H9 (cell line): ENCODE measurements at regions not wholly inside any gene's neighbourhood (a gene's known extent, or its start where the extent isn't known, plus 50 kb on each side); places are given as distances from the start of the nearest gene placed in this dataset.

Source experiments
- DNase-seq: peaks from one replicate; pipeline ENCODE4 v3.0.0-alpha.2; 2017
- H2AFZ ChIP-seq: one replicate; pipeline ENCODE4 v1.6.1; 2013; ENCODE audit warnings: mild to moderate bottlenecking, low read length, control low read depth, moderate library complexity
- H2AK5ac ChIP-seq: 2 replicates; pipeline ENCODE4 v1.6.1; 2013; ENCODE audit warnings: low read length, control low read depth, mixed read lengths; ENCODE audit not compliant: insufficient read length
- H2BK120ac ChIP-seq: one replicate; pipeline ENCODE4 v1.6.1; 2013; ENCODE audit warnings: low read depth, mild to moderate bottlenecking, low read length, control low read depth, inconsistent platforms; ENCODE audit not compliant: poor library complexity, severe bottlenecking
- H2BK12ac ChIP-seq: 2 replicates; pipeline ENCODE4 v1.6.1; 2013; ENCODE audit warnings: low read length, control low read depth, mixed read lengths, low read depth; ENCODE audit not compliant: insufficient read length
- H2BK15ac ChIP-seq: 2 replicates; pipeline ENCODE4 v1.6.1; 2013; ENCODE audit warnings: low read depth, low read length, control low read depth
- H2BK20ac ChIP-seq: one replicate; pipeline ENCODE4 v1.6.1; 2013; ENCODE audit warnings: low read depth, mild to moderate bottlenecking, low read length, control low read depth, inconsistent platforms; ENCODE audit not compliant: poor library complexity, severe bottlenecking
- H2BK5ac ChIP-seq: 2 replicates; pipeline ENCODE4 v1.6.1; 2013; ENCODE audit warnings: low read length, control low read depth, mixed read lengths; ENCODE audit not compliant: insufficient read length
- H3K14ac ChIP-seq: 2 replicates; pipeline ENCODE4 v1.6.1; 2013; ENCODE audit warnings: low read length, control low read depth; ENCODE audit not compliant: insufficient read depth
- H3K18ac ChIP-seq: 2 replicates; pipeline ENCODE4 v1.6.1; 2013; ENCODE audit warnings: low read depth, mild to moderate bottlenecking, mixed read lengths, low read length, control low read depth; ENCODE audit not compliant: insufficient read length
- H3K23ac ChIP-seq: 2 replicates; pipeline ENCODE4 v1.6.1; 2013; ENCODE audit warnings: low read length, control low read depth, mixed read lengths, low read depth; ENCODE audit not compliant: insufficient read length
- H3K23me2 ChIP-seq: 2 replicates; pipeline ENCODE4 v1.6.1; 2013; ENCODE audit warnings: low read depth, mild to moderate bottlenecking, mixed read lengths, low read length, control low read depth; ENCODE audit not compliant: insufficient read length, poor library complexity, severe bottlenecking
- H3K27ac ChIP-seq: 2 replicates; pipeline ENCODE4 v1.5.1; 2013; ENCODE audit warnings: low read length, control low read depth, mixed read lengths, low read depth; ENCODE audit not compliant: insufficient read length
- H3K27me3 ChIP-seq: 2 replicates; pipeline ENCODE4 v1.6.1; 2013; ENCODE audit warnings: low read length, control low read depth, inconsistent platforms; ENCODE audit not compliant: insufficient read depth
- H3K4ac ChIP-seq: 2 replicates; pipeline ENCODE4 v1.6.1; 2013; ENCODE audit warnings: low read depth, mild to moderate bottlenecking, control low read depth, inconsistent platforms, low read length, moderate library complexity
- H3K4me1 ChIP-seq: 2 replicates; pipeline ENCODE4 v1.6.1; 2013; ENCODE audit warnings: low read length, control low read depth, inconsistent platforms; ENCODE audit not compliant: insufficient read depth
- H3K4me2 ChIP-seq: 2 replicates; pipeline ENCODE4 v1.6.1; 2013; ENCODE audit warnings: low read length, control low read depth, mixed read lengths; ENCODE audit not compliant: insufficient read length, insufficient read depth
- H3K56ac ChIP-seq: 2 replicates; pipeline ENCODE4 v1.6.1; 2013; ENCODE audit warnings: low read depth, mild to moderate bottlenecking, mixed read lengths, low read length, control low read depth; ENCODE audit not compliant: insufficient read length
- H3K79me1 ChIP-seq: 2 replicates; pipeline ENCODE4 v1.6.1; 2013; ENCODE audit warnings: low read depth, mild to moderate bottlenecking, moderate library complexity, low read length, control low read depth, inconsistent platforms; ENCODE audit not compliant: insufficient read depth, poor library complexity, severe bottlenecking
- H3K79me2 ChIP-seq: 2 replicates; pipeline ENCODE4 v1.6.1; 2013; ENCODE audit warnings: low read length, control low read depth, inconsistent platforms; ENCODE audit not compliant: insufficient read depth
- H3K9ac ChIP-seq: 2 replicates; pipeline ENCODE4 v1.6.1; 2013; ENCODE audit warnings: low read length, control low read depth, mixed read lengths; ENCODE audit not compliant: insufficient read length; ENCODE audit errors: extremely low read depth
- H3K9me3 ChIP-seq: one replicate; pipeline ENCODE4 v1.6.1; 2013; ENCODE audit warnings: low read depth, low read length, inconsistent platforms; ENCODE audit not compliant: control insufficient read depth
- H3T11ph ChIP-seq: one replicate; pipeline ENCODE4 v1.6.1; 2013; ENCODE audit warnings: mild to moderate bottlenecking, low read length, control low read depth, inconsistent platforms
- H4K20me1 ChIP-seq: one replicate; pipeline ENCODE4 v1.6.1; 2013; ENCODE audit not compliant: control insufficient read depth, insufficient read length, insufficient read depth
- H4K5ac ChIP-seq: 2 replicates; pipeline ENCODE4 v1.6.1; 2013; ENCODE audit warnings: low read depth, mild to moderate bottlenecking, mixed read lengths, low read length, control low read depth; ENCODE audit not compliant: insufficient read length
- H4K8ac ChIP-seq: replicated peaks from 2 replicates; pipeline ENCODE4 v1.6.1; 2013; ENCODE audit warnings: low read length, control low read depth, mixed read lengths, low read depth; ENCODE audit not compliant: insufficient read length
- H4K91ac ChIP-seq: 2 replicates; pipeline ENCODE4 v1.6.1; 2013; ENCODE audit warnings: low read depth, mild to moderate bottlenecking, moderate library complexity, mixed read lengths, low read length, control low read depth; ENCODE audit not compliant: insufficient read length
- H3K27ac Mint-ChIP-seq, 3 experiments: 2 replicates in 2 of 3; 3 replicates in 1 of 3; pipeline ENCODE4 v1.8.0; 2020 to 2021; ENCODE audit warnings: mixed read lengths in 3 of 3, mild to moderate bottlenecking in 1 of 3, moderate library complexity in 1 of 3
- H3K27me3 Mint-ChIP-seq: 2 replicates; pipeline ENCODE4 v1.8.0; 2021; ENCODE audit warnings: low read depth, mild to moderate bottlenecking, moderate library complexity, mixed read lengths
- H3K36me3 Mint-ChIP-seq, 3 experiments: 2 replicates in 2 of 3; 3 replicates in 1 of 3; pipeline ENCODE4 v1.8.0; 2020 to 2021; ENCODE audit warnings: low read depth in 3 of 3, mixed read lengths in 3 of 3; ENCODE audit not compliant: insufficient read depth in 1 of 3
- H3K4me1 Mint-ChIP-seq, 2 experiments: 2 replicates each; pipeline ENCODE4 v1.8.0; 2020; ENCODE audit warnings: mixed read lengths in 2 of 2
- H3K4me3 Mint-ChIP-seq, 2 experiments: 2 replicates in 1 of 2; 3 replicates in 1 of 2; pipeline ENCODE4 v1.8.0; 2020 to 2021; ENCODE audit warnings: mild to moderate bottlenecking in 2 of 2, mixed read lengths in 2 of 2, moderate library complexity in 1 of 2
- H3K9me3 Mint-ChIP-seq, 2 experiments: 2 replicates in 1 of 2; 3 replicates in 1 of 2; pipeline ENCODE4 v1.8.0; 2020; ENCODE audit warnings: mild to moderate bottlenecking in 2 of 2, mixed read lengths in 2 of 2, moderate library complexity in 1 of 2
- CTCF ChIP-seq: fragments of 200-600 bp; sonication (generic); conservative IDR thresholded peaks from 3 replicates; pipeline ENCODE4 v1.8.0; 2021; ENCODE audit warnings: antibody characterized with exemption, mild to moderate bottlenecking
- WGBS: extraction: QIAGEN DNeasy Blood & Tissue Kit; methylation state at CpG from one replicate; pipeline ENCODE4 v1.1.7; 2013; ENCODE audit warnings: missing lambda C conversion rate, low lambda C conversion rate, mixed read lengths; ENCODE audit not compliant: insufficient read length; ENCODE audit errors: extremely low coverage; 5-methylcytosine and 5-hydroxymethylcytosine counted together

GRCh38 chr3:135582800-135583199 is 382.7 kb upstream of the PPP2R3A start:
- Histone ChIP-seq H2BK20ac (no peak overlapping the region), H3K18ac (no peak overlapping the region), H3K79me2 (no peaks in the 10 kb centered on the region), H2AK5ac (no peak overlapping the region), H2BK5ac (no peak overlapping the region), H3K4ac (no peak overlapping the region), H3K79me1 (no peaks in the 10 kb centered on the region), H3K4me1 (no peaks in the 10 kb centered on the region), H3K27ac (no peak overlapping the region), H3K56ac (no peak overlapping the region), H3K9me3 (no peaks in the 10 kb centered on the region), H4K91ac (no peak overlapping the region), H2AFZ (no peak overlapping the region), H3K23ac (no peak overlapping the region), H3K14ac (0 out of 2 replicates have a peak overlapping the region, but pooled peaks have one; percentile 37), H2BK12ac (no peak overlapping the region), H3K23me2 (no peaks in the 10 kb centered on the region), H3K4me2 (no peak overlapping the region), H3T11ph (no peak overlapping the region), H3K27me3 (no peaks in the 10 kb centered on the region), H2BK15ac (no peak overlapping the region), H4K20me1 (no peaks in the 10 kb centered on the region), H4K5ac (no peak overlapping the region), H2BK120ac (no peak overlapping the region), H3K9ac (no peak overlapping the region), H4K8ac (no peak overlapping the region)
- no peak for TF ChIP-seq CTCF
- H3K27ac Mint-ChIP-seq, result peak overlapping the region; percentile 1 to 81 (median 5); a peak in 3 of 7 replicates
- peaks cover 18% of the 10 kb centered on the region in 2 experiments for H3K4me1 Mint-ChIP-seq
- no peak overlapping the region for H3K4me3 Mint-ChIP-seq
- peaks cover 0 to 16% (median 2%) of the 10 kb centered on the region in 3 experiments; a peak in 5 of 7 replicates for H3K36me3 Mint-ChIP-seq
- no peak for DNase-seq
- H3K27me3 Mint-ChIP-seq, result no peaks in the 10 kb centered on the region
- peaks cover 7 to 19% of the 10 kb centered on the region in 2 experiments for H3K9me3 Mint-ChIP-seq
- WGBS, result no CpG with 5 or more reads among the region's 3 CpGs
